WI38 (cell line): ENCODE measurements at regions not wholly inside any gene's neighbourhood (a gene's known extent, or its start where the extent isn't known, plus 50 kb on each side); places are given as distances from the start of the nearest gene placed in this dataset.
"Not testable (repeated sequence)": the region's sequence is repeated elsewhere in the genome, so short reads cannot be mapped to it uniquely, and the experiment has no call there.

Source experiments
- H3K4me3 ChIP-seq: 2 replicates; pipeline ENCODE4 v1.5.1; 2011; ENCODE audit warnings: low read depth, mild to moderate bottlenecking, control low read depth, low read length
- CTCF ChIP-seq: IDR thresholded peaks from 2 replicates; pipeline ENCODE4 v1.5.1; 2012; ENCODE audit warnings: low read depth, mild to moderate bottlenecking, control low read depth, low read length

DNA sequence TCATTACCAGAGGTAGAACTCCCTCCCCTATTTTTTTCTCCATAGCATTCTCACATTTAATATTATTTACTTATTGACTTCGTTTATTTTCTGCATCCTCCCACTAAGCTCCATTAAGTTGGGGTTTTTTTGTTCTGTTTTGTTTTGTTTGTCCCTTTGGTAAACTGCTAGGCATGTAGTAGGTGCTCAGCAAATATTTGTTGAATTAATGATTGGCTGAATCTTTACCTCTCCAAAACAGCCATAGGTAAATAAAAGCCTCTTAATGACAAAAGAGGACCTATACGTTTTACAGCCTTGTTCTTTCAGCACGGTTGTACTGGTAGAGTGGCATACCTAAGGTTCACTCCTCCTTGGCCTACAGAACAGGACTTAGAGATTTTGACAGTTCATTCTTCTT is 52.0 kb downstream of the PRORP start:
- no peak overlapping the region for H3K4me3 ChIP-seq
- no peak for TF ChIP-seq CTCF

- no peak for TF ChIP-seq CTCF
- H3K4me3 ChIP-seq: no peak overlapping the region
These were observed 57.8 kb downstream of the PRORP start for GRCh38 chr14:35180179-35180578.

GRCh38 chr14:35184891-35185290 is 62.5 kb downstream of the PRORP start:
- not testable (repeated sequence) for H3K4me3 ChIP-seq

GRCh38 chr14:35189422-35189821 is 67.1 kb downstream of the PRORP start:
- no peak for TF ChIP-seq CTCF

DNA sequence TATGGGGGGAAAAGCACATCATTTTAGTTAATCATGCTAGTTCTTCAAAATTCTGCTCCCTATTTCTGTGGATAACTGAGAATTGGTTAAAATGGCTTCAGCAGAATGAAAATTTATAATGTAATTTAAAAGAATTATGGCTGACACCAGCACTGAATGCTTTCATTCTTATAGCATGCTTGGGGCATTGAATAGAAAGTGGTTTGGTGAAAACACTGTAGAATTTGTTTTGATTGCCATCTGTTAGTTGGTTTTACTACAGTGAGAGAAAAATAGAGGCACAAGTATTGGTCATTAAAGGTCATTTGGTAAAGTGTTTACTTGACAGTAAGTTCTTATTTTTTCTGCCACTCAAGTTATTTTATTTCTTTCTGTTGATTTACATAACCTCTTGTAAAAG is 70.8 kb downstream of the PRORP start:
- TF ChIP-seq CTCF: no peak
- H3K4me3 ChIP-seq: no peak overlapping the region

More at GRCh38 chr14:35189422-35189821, 67.1 kb downstream of the PRORP start:
- no peak overlapping the region for H3K4me3 ChIP-seq

- H3K4me3 ChIP-seq: not testable (repeated sequence)
These were observed 71.8 kb downstream of the PRORP start for GRCh38 chr14:35194183-35194582.

DNA sequence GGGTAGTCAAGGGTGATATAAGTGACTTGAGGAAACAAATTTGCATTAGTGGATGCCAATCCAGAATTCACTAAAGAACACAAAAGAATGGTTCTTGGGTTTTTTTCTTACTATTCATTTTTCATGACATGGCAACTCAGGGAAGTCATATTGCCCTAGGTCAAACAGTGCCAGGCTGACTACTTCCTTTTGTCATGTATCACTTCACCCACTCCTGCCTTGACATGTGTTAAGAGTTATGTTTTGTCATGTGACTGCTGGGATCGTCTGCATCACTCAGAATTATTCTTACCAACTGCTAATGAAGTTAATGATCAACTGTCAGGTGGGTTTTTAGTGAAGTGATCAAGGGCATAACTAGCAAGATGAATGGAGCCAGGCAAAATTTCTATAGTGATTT is 74.2 kb downstream of the PRORP start:
- H3K4me3 ChIP-seq: no peak overlapping the region
- no peak for TF ChIP-seq CTCF

DNA sequence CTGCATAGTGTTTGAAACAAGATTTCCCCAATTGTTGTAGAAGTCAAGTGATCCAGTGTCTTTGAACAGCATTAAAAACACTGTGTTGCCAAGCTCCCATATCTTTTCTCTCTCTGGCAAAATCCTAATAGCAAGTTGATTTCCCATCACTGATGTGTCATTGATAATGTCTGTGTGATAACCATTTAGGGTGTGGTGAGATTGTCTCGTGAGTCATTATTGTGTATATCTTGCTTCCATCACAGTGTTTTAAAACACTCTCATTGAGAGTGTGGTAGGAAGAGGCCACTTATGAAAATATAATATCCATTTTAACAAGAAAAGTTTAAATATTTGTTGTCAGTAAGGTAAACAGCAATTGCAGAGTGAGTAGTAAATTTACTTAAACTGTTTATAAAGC is 74.7 kb downstream of the PRORP start:
- no peak for TF ChIP-seq CTCF
- H3K4me3 ChIP-seq: no peak overlapping the region

DNA sequence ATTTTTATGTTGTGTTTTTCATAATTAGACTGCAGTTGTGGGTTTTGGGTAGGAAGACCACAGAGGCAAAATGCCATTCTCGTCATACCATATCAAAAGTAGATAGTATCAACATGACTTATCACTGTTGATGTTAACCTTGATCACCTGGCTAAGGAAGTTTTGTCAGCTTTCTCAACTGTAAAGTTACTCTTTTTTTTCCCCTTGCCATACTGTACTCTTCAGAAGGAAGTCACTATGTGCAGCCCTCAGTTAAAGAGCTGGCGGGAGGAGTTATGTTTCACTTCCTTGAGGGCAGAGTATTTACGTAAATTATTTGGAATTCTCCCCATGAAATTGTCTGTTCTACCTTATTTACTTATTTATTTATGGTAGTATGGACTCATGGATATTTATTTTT is 78.7 kb downstream of the PRORP start:
- no peak for TF ChIP-seq CTCF
- H3K4me3 ChIP-seq: no peak overlapping the region
